H54 (cell line): ENCODE measurements at regions not wholly inside any gene's neighbourhood (a gene's known extent, or its start where the extent isn't known, plus 50 kb on each side); places are given as distances from the start of the nearest gene placed in this dataset.

ENCODE experiments used
- DNase-seq: peaks from one replicate; pipeline ENCODE4 v3.0.0; 2011; ENCODE audit warnings: low spot score, mixed read lengths; ENCODE audit not compliant: insufficient read length
- FAIRE-seq: peaks from 3 replicates; lab custom pipeline; 2011; peaks lifted over from hg19 to GRCh38; lab: Jason Lieb, UNC
- POLR2A ChIP-seq: IDR thresholded peaks from 2 replicates; pipeline ENCODE4 v1.6.1; 2011; ENCODE audit warnings: low read depth, mild to moderate bottlenecking, low read length

DNA sequence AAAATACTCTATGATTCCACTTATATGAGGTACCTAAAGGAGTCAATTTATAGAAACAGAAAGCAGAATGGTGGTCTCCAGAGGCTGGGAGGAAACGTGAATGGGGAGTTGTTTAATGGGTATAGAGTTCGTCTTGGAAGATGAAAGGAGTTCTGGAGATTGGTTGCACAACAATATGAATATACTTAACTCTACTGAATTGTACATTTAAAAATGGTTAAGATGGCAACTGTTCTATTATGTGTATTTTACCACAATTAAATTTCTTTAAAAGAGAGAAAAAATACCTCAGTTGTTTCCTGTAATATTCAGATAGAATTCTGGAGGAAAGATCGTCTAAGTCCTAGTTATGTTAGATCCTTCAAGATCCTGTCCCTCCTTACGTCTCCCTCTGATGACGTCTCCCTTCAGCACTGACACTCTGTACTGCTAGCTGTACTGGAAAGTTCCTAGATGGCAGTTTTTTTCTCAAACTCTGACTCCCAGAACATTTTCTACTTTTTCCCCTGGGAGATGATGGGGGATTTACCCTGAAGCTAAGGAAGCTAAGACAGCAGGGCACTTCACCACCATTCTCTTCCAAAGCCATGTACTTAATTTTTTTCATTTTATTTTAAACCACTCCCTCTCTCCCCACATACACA lies 53.2 kb upstream of the CAV2 start:
- DNase-seq, result no peak
- TF ChIP-seq POLR2A, result no peak
- no peak for FAIRE-seq

DNA sequence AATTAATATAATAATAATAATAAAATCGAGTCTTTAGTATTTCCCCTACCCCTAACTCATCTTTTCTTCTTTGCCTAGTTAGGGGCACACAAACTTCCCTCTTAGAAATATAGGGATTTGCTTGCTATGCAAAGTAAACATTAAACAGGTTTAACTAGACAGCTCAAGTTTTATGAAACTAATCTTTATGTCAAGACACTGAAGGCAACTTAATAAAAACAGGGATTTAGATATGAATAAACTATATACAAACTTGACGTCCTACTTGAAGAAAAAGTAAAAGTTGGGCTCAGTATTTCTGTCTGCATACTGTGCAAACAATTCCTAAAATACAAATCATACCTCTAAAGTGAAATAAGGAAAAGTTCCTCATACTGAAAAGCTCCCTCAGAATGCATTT lies 52.1 kb upstream of the CAV2 start:
- DNase-seq, result no peak
- no peak for TF ChIP-seq POLR2A
- FAIRE-seq, result no peak

DNA sequence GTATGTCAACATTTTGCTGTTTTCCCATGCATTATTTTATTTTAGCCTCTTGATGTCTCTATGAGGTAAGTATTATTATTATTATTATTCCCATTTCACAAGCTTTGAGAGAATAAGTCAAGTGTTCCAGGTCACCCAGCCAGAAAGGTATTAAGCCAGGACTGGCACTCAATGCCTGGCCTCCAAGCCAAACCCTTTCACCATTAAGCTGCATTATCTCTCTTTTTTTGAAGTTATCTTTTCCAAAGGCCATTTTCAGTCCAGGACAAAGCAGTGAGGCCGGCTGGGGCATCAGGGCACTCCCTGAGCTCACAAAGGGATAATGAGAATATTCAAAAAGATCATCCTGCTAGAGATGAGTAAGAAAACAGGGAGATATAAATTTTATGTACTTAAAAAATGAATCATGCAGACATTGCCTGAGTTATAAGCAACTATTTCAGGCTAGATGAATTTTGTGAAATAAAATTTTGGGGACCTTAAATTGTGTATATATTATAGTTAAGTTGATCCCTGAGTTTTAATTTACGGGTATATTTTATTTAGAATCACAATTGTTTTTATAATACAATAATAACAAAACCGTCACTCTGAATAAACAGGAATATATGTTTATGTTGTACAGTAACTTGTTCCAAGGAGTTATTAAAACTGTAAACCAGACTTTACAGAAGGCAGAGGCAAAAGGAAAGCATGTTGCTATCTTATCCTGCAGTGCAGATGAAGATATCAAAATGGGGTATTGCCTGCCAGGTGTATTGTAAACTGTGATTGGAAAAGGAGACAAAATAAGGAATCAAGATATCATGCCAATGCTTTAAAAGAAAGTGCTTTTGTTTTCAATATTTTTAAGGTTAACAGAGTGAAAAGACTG lies 51.3 kb upstream of the CAV2 start:
- TF ChIP-seq POLR2A, result no peak
- DNase-seq (no peak), FAIRE-seq (no peak)

DNA sequence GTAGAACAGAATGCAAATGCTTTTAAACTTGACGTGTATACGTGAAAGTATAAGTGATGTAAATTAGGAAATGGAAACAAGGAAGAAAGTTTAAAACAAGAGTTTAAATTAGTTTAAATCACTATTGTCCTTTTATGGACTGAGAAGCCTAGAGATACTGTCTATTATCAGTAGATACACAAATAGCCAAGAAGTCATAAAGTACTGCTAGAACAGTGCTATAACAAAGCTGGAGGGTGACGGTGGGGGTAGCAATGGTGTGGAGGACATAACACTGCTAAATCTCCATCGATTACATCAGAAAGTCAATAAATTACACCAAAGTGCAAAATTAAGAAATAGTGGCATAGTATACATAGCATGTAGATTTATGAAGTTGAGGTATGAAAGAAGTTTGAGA lies 50.1 kb upstream of the CAV2 start:
- FAIRE-seq, result no peak
- no peak for TF ChIP-seq POLR2A
- DNase-seq, result no peak
